Gastroesophageal sphincter (tissue), 4 donors: ENCODE measurements at regions not wholly inside any gene's neighbourhood (a gene's known extent, or its start where the extent isn't known, plus 50 kb on each side); places are given as distances from the start of the nearest gene placed in this dataset.

Experiments used
- ATAC-seq: fragments of 150-250 bp; one replicate; pipeline ENCODE4 v1.9.1; 2016; ENCODE audit warnings: mild to moderate bottlenecking, moderate library complexity
- H3K27ac ChIP-seq, 4 donors: fragments of 200-600 bp; sonication (generic) in 3 of 4; 1 replicate in 3 of 4; 2 replicates in 1 of 4; pipeline ENCODE4 v1.5.1; 2016 to 2019
- H3K27me3 ChIP-seq: fragments of 200-600 bp; sonication (generic); one replicate; pipeline ENCODE4 v1.5.1; 2019
- H3K36me3 ChIP-seq, 2 donors: fragments of 200-600 bp; sonication (generic); one replicate each; pipeline ENCODE4 v1.5.1; 2019; ENCODE audit warnings: control low read depth in 1 of 2
- H3K4me1 ChIP-seq, 3 donors: fragments of 200-600 bp; sonication (generic); 1 replicate in 2 of 3; 2 replicates in 1 of 3; pipeline ENCODE4 v1.5.1; 2016 to 2019; ENCODE audit warnings: control low read depth in 2 of 3
- H3K4me3 ChIP-seq, 2 donors: fragments of 200-600 bp; sonication (generic); one replicate each; pipeline ENCODE4 v1.5.1; 2019; ENCODE audit warnings: mild to moderate bottlenecking in 1 of 2, moderate library complexity in 1 of 2
- H3K9me3 ChIP-seq, 3 donors: fragments of 200-600 bp; sonication (generic); one replicate each; pipeline ENCODE4 v1.5.1; 2017 to 2019; ENCODE audit warnings: control low read depth in 2 of 3
- CTCF ChIP-seq, 4 experiments: fragments of 200-600 bp in 2 of 4; fragments of 450-650 bp in 2 of 4; sonication (generic) in 1 of 4; IDR thresholded peaks; one replicate each; pipeline ENCODE4 v1.5.1; 2017 to 2019; ENCODE audit warnings: antibody characterized with exemption in 4 of 4, mild to moderate bottlenecking in 2 of 4, moderate library complexity in 2 of 4
- EP300 ChIP-seq: sonication (generic); formaldehyde crosslinking; IDR thresholded peaks from one replicate; pipeline ENCODE4 v1.6.1; 2017; ENCODE audit warnings: antibody characterized with exemption, mild to moderate bottlenecking
- POLR2A ChIP-seq, 2 donors: fragments of 450-650 bp; IDR thresholded peaks; one replicate each; pipeline ENCODE4 v1.6.1; 2017; ENCODE audit warnings: antibody characterized with exemption in 2 of 2, mild to moderate bottlenecking in 2 of 2, moderate library complexity in 1 of 2
- POLR2AphosphoS5 ChIP-seq: sonication (generic); formaldehyde crosslinking; IDR thresholded peaks from one replicate; pipeline ENCODE4 v1.6.1; 2017; ENCODE audit warnings: antibody characterized with exemption
- WGBS, 2 donors: methylation state at CpG; one replicate each; pipeline ENCODE4 v1.1.5; 2018; ENCODE audit warnings: low coverage in 1 of 2; 5-methylcytosine and 5-hydroxymethylcytosine counted together

- no peak overlapping the region for H3K27ac ChIP-seq
Measured at GRCh38 chr18:79611040-79611681, 68.4 kb upstream of the CTDP1 start.

GRCh38 chr18:79612291-79613108 lies 67.1 kb upstream of the CTDP1 start:
- ATAC-seq = no peak
- 93 to 95% methylated on average over 4 to 7 of the region's 27 CpGs for WGBS, 2 donors
- no peaks in the 10 kb centered on the region for H3K9me3 ChIP-seq
- no peak for TF ChIP-seq CTCF (IDR thresholded peaks at IDR 0.05)
- no peak for TF ChIP-seq POLR2A (IDR thresholded peaks at IDR 0.05)
- no peak for TF ChIP-seq POLR2AphosphoS5
- TF ChIP-seq EP300 = no peak
- H3K4me3 ChIP-seq = no peak overlapping the region
- no peaks in the 10 kb centered on the region for H3K36me3 ChIP-seq
- peaks cover 54% of the 10 kb centered on the region for H3K27me3 ChIP-seq
- H3K27ac ChIP-seq = no peak overlapping the region
- H3K4me1 ChIP-seq = peaks cover 0 to 7% (median 0%) of the 10 kb centered on the region in 3 donors

More at GRCh38 chr18:79611040-79611681, 68.4 kb upstream of the CTDP1 start:
- 63% methylated on average over 6 of the region's 20 CpGs; no CpG with 5 or more reads in 1 of the 2 donors for WGBS, 2 donors
- Histone ChIP-seq H3K4me1 (no peaks in the 10 kb centered on the region), H3K27me3 (peaks cover 58% of the 10 kb centered on the region), H3K36me3 (no peaks in the 10 kb centered on the region), H3K9me3 (no peaks in the 10 kb centered on the region), H3K4me3 (no peak overlapping the region)
- ATAC-seq = peak; percentile 39
- TF ChIP-seq EP300 (no peak), POLR2AphosphoS5 (no peak), POLR2A (IDR thresholded peaks at IDR 0.05) (no peak), CTCF (IDR thresholded peaks at IDR 0.05) (no peak)

GRCh38 chr18:79613186-79613931 lies 66.2 kb upstream of the CTDP1 start:
- TF ChIP-seq EP300 (no peak), POLR2A (IDR thresholded peaks at IDR 0.05) (no peak), POLR2AphosphoS5 (no peak), CTCF (IDR thresholded peaks at IDR 0.05) (no peak)
- Histone ChIP-seq H3K27me3 (peaks cover 51% of the 10 kb centered on the region), H3K9me3 (no peaks in the 10 kb centered on the region), H3K27ac (no peak overlapping the region), H3K36me3 (no peaks in the 10 kb centered on the region), H3K4me3 (no peak overlapping the region), H3K4me1 (peaks cover 0 to 7% (median 0%) of the 10 kb centered on the region in 3 donors)
- 78 to 90% methylated on average over 7 to 12 of the region's 33 CpGs for WGBS, 2 donors
- no peak for ATAC-seq

- TF ChIP-seq POLR2AphosphoS5 = no peak
- TF ChIP-seq CTCF (IDR thresholded peaks at IDR 0.05) = no peak
- TF ChIP-seq POLR2A (IDR thresholded peaks at IDR 0.05) = no peak
- ATAC-seq = no peak
- 85 to 93% methylated on average over 5 to 8 of the region's 26 CpGs for WGBS, 2 donors
- Histone ChIP-seq H3K9me3 (no peaks in the 10 kb centered on the region), H3K27me3 (peaks cover 51% of the 10 kb centered on the region), H3K4me1 (peaks cover 0 to 7% (median 0%) of the 10 kb centered on the region in 3 donors), H3K27ac (no peak overlapping the region), H3K36me3 (no peaks in the 10 kb centered on the region), H3K4me3 (no peak overlapping the region)
Measured at GRCh38 chr18:79614211-79614955, 65.2 kb upstream of the CTDP1 start.
